SK-N-SH treated with all-trans-retinoic acid at 6 μM for 48 hours (cell line): ENCODE measurements at regions not wholly inside any gene's neighbourhood (a gene's known extent, or its start where the extent isn't known, plus 50 kb on each side); places are given as distances from the start of the nearest gene placed in this dataset.

Experiments used
- ATAC-seq: fragments of 200-7000 bp; cut with Tn5 transposase; 3 replicates; pipeline ENCODE4 v1.9.1; 2020; ENCODE audit warnings: mild to moderate bottlenecking, moderate library complexity
- ARNTL ChIP-seq: fragments of 450-650 bp; formaldehyde crosslinking; IDR thresholded peaks from 2 replicates; pipeline ENCODE4 v1.5.0; 2020; ENCODE audit warnings: low read depth, mild to moderate bottlenecking, moderate library complexity, borderline replicate concordance
- BACH2 ChIP-seq: fragments of 250-450 bp; sonication (Bioruptor Pico); IDR thresholded peaks from 2 replicates; pipeline ENCODE4 v1.9.0; 2021; ENCODE audit warnings: mild to moderate bottlenecking, borderline replicate concordance
- CSDC2 ChIP-seq: fragments of 250-450 bp; sonication (Bioruptor Pico); IDR thresholded peaks from 2 replicates; pipeline ENCODE4 v1.5.0; 2020; ENCODE audit warnings: mild to moderate bottlenecking, moderate library complexity
- ESRRG ChIP-seq: fragments of 250-450 bp; sonication (Bioruptor Pico); IDR thresholded peaks from 2 replicates; pipeline ENCODE4 v1.6.1; 2021; ENCODE audit warnings: mild to moderate bottlenecking
- ISL1 ChIP-seq: fragments of 250-450 bp; sonication (Bioruptor Pico); IDR thresholded peaks from 2 replicates; pipeline ENCODE4 v2.1.2; 2022; ENCODE audit warnings: mild to moderate bottlenecking, moderate library complexity
- OSR1 ChIP-seq: fragments of 250-450 bp; sonication (Bioruptor Pico); IDR thresholded peaks from 2 replicates; pipeline ENCODE4 v1.8.0; 2022; ENCODE audit warnings: moderate library complexity, mild to moderate bottlenecking, inconsistent platforms
- PPARA ChIP-seq: fragments of 250-450 bp; sonication (Bioruptor Pico); IDR thresholded peaks from 2 replicates; pipeline ENCODE4 v1.5.0; 2020; ENCODE audit warnings: mild to moderate bottlenecking, borderline replicate concordance
- RARB ChIP-seq: fragments of 250-450 bp; sonication (Bioruptor Pico); IDR thresholded peaks from 2 replicates; pipeline ENCODE4 v1.8.0; 2021; ENCODE audit warnings: mild to moderate bottlenecking, moderate library complexity
- SNAI2 ChIP-seq: fragments of 250-450 bp; sonication (Bioruptor Pico); IDR thresholded peaks from 2 replicates; pipeline ENCODE4 v1.5.0; 2020; ENCODE audit warnings: mild to moderate bottlenecking, moderate library complexity
- TCF4 ChIP-seq: fragments of 250-450 bp; sonication (Bioruptor Pico); IDR thresholded peaks from 2 replicates; pipeline ENCODE4 v1.8.0; 2021; ENCODE audit warnings: mild to moderate bottlenecking, moderate library complexity, borderline replicate concordance
- TOX ChIP-seq: fragments of 250-450 bp; sonication (Bioruptor Pico); IDR thresholded peaks from 2 replicates; pipeline ENCODE4 v1.8.0; 2021; ENCODE audit warnings: mild to moderate bottlenecking, moderate library complexity, borderline replicate concordance
- ZC3H10 ChIP-seq: fragments of 250-450 bp; sonication (Bioruptor Pico); IDR thresholded peaks from 2 replicates; pipeline ENCODE4 v1.5.1; 2021; ENCODE audit warnings: mild to moderate bottlenecking, moderate library complexity
- ZFP3 ChIP-seq: fragments of 250-450 bp; sonication (Bioruptor Pico); IDR thresholded peaks from 2 replicates; pipeline ENCODE4 v1.5.0; 2020; ENCODE audit warnings: mild to moderate bottlenecking, moderate library complexity
- ZFP30 ChIP-seq: fragments of 450-650 bp; formaldehyde crosslinking; IDR thresholded peaks from 2 replicates; pipeline ENCODE4 v1.5.0; 2022; ENCODE audit warnings: mild to moderate bottlenecking, moderate library complexity
- ZNF565 ChIP-seq: fragments of 450-650 bp; formaldehyde crosslinking; conservative IDR thresholded peaks from 2 replicates; pipeline ENCODE4 v1.5.0; 2020; ENCODE audit warnings: low read depth, mild to moderate bottlenecking, moderate library complexity
- ZNF70 ChIP-seq: fragments of 450-650 bp; formaldehyde crosslinking; IDR thresholded peaks from 2 replicates; pipeline ENCODE4 v1.5.0; 2020; ENCODE audit warnings: mild to moderate bottlenecking, moderate library complexity
- ZNF8 ChIP-seq: fragments of 450-650 bp; formaldehyde crosslinking; IDR thresholded peaks from 2 replicates; pipeline ENCODE4 v1.5.0; 2020; ENCODE audit warnings: mild to moderate bottlenecking, moderate library complexity
- TF ChIP-seq, protein P1 (sequence below): fragments of 250-450 bp; sonication (Bioruptor Pico); IDR thresholded peaks from 2 replicates; pipeline ENCODE4 v1.5.1; 2021; ENCODE audit warnings: mild to moderate bottlenecking, moderate library complexity
- TF ChIP-seq, protein P2 (sequence below): fragments of 250-450 bp; sonication (Bioruptor Pico); IDR thresholded peaks from 2 replicates; pipeline ENCODE4 v1.5.0; 2020; ENCODE audit warnings: mild to moderate bottlenecking, moderate library complexity
- TF ChIP-seq, protein P3 (sequence below): fragments of 250-450 bp; sonication (Bioruptor Pico); IDR thresholded peaks from 2 replicates; pipeline ENCODE4 v1.5.1; 2020; ENCODE audit warnings: low read depth, mild to moderate bottlenecking, moderate library complexity
- TF ChIP-seq, protein P4 (sequence below): fragments of 250-450 bp; sonication (Bioruptor Pico); IDR thresholded peaks from 2 replicates; pipeline ENCODE4 v1.8.0; 2021; ENCODE audit warnings: low read depth, mild to moderate bottlenecking, moderate library complexity, borderline replicate concordance
- TF ChIP-seq, protein P5 (sequence below): fragments of 250-450 bp; sonication (Bioruptor Pico); IDR thresholded peaks from 2 replicates; pipeline ENCODE4 v1.8.0; 2020; ENCODE audit warnings: mild to moderate bottlenecking, moderate library complexity, borderline replicate concordance

DNA sequence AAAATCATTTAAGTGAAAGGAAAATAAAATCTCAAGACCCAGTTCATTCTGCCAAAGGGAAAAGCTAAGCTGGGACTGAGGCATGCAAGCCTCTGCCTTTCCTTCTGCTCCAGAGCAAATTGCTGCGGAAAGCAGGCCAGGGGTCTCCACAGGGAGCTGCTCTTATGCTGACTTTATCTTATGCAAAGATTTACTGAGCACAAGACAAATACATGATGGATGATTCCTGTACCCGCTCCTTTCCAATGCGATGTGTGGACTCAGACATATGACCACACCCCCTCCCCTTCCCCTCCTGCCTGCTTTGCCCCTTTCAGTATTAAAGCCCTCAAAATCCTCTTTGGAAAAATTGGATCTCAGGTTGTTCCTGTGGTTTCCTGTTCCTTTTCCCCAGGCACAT is 74.2 kb upstream of the INSIG1 start (continued):
- no peak for TF ChIP-seq ESRRG (CRISPR knock-in tag)
- no peak for TF ChIP-seq ZFP3 (CRISPR knock-in tag)
- TF ChIP-seq TOX (CRISPR knock-in tag): no peak
- TF ChIP-seq BACH2 (CRISPR knock-in tag): no peak
- no peak for TF ChIP-seq TCF4
- TF ChIP-seq, protein P1, sequence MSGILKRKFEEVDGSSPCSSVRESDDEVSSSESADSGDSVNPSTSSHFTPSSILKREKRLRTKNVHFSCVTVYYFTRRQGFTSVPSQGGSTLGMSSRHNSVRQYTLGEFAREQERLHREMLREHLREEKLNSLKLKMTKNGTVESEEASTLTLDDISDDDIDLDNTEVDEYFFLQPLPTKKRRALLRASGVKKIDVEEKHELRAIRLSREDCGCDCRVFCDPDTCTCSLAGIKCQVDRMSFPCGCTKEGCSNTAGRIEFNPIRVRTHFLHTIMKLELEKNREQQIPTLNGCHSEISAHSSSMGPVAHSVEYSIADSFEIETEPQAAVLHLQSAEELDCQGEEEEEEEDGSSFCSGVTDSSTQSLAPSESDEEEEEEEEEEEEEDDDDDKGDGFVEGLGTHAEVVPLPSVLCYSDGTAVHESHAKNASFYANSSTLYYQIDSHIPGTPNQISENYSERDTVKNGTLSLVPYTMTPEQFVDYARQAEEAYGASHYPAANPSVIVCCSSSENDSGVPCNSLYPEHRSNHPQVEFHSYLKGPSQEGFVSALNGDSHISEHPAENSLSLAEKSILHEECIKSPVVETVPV (CRISPR knock-in tag): no peak

DNA sequence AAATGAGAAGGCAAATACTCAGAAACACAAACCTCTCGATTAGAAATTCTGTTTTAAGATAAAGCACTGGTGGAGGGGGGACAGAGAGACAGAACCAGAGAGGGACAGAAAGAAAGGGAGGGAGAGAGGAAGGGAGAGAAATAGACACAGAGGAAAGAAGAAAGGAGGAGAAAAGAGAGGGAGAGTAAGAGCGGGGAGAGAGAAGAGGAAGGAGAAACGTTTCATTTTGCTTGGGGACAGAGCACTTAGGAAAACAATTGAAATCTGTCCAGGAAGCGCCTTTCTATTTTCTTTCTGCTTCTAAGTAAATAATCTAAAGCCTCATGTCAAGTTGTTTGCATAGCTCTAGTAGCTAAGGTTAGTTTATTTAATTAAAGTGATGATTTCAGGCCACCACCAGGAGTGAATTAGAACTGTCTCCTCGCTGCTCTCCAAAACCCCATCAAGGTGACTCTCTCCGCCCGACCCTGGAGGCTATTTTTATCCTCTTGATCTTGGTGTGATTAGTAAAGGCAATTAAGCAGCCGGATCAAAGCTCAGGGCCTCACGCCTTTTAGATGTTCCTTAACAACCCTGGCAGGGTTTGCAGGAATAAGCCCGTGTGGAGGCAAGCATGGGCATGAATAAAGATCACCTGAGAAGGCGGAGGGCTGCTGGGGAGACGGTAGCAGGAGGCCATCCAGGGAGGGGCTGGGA is 73.4 kb upstream of the INSIG1 start:
- TF ChIP-seq ISL1 (no peak), ZNF8 (CRISPR knock-in tag) (no peak), OSR1 (CRISPR knock-in tag) (no peak), SNAI2 (CRISPR knock-in tag) (no peak), ZC3H10 (CRISPR knock-in tag) (no peak), BACH2 (CRISPR knock-in tag) (no peak), TOX (CRISPR knock-in tag) (no peak), ZNF565 (CRISPR knock-in tag) (no peak), PPARA (CRISPR knock-in tag) (no peak), ZFP30 (CRISPR knock-in tag) (no peak), ZNF70 (no peak)
- TF ChIP-seq, protein P2, sequence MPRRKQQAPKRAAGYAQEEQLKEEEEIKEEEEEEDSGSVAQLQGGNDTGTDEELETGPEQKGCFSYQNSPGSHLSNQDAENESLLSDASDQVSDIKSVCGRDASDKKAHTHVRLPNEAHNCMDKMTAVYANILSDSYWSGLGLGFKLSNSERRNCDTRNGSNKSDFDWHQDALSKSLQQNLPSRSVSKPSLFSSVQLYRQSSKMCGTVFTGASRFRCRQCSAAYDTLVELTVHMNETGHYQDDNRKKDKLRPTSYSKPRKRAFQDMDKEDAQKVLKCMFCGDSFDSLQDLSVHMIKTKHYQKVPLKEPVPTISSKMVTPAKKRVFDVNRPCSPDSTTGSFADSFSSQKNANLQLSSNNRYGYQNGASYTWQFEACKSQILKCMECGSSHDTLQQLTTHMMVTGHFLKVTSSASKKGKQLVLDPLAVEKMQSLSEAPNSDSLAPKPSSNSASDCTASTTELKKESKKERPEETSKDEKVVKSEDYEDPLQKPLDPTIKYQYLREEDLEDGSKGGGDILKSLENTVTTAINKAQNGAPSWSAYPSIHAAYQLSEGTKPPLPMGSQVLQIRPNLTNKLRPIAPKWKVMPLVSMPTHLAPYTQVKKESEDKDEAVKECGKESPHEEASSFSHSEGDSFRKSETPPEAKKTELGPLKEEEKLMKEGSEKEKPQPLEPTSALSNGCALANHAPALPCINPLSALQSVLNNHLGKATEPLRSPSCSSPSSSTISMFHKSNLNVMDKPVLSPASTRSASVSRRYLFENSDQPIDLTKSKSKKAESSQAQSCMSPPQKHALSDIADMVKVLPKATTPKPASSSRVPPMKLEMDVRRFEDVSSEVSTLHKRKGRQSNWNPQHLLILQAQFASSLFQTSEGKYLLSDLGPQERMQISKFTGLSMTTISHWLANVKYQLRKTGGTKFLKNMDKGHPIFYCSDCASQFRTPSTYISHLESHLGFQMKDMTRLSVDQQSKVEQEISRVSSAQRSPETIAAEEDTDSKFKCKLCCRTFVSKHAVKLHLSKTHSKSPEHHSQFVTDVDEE (CRISPR knock-in tag): no peak
- TF ChIP-seq, protein P3, sequence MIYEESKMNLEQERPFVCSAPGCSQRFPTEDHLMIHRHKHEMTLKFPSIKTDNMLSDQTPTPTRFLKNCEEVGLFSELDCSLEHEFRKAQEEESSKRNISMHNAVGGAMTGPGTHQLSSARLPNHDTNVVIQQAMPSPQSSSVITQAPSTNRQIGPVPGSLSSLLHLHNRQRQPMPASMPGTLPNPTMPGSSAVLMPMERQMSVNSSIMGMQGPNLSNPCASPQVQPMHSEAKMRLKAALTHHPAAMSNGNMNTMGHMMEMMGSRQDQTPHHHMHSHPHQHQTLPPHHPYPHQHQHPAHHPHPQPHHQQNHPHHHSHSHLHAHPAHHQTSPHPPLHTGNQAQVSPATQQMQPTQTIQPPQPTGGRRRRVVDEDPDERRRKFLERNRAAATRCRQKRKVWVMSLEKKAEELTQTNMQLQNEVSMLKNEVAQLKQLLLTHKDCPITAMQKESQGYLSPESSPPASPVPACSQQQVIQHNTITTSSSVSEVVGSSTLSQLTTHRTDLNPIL (CRISPR knock-in tag): no peak
- TF ChIP-seq, all 23 proteins: peak for 0
- no peak for ATAC-seq

DNA sequence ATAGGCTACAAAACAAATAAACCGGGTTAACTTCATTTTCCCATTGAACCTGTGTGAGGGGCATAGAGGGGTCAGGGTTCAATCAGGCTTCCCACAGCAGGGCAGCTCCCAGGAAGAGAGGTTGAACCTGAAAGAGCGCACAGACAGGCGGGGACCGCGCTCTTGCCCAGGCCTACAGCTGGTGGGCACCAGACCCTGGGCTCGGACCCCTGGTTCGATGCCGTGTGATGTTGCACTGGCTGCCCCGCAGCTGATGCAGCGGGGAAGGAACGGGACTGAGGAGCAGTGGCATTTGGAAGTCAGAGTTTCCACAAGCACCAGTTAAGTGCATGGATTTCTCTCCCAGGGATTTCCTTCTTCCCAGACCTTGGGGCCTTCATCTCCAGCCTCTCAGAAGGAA is 72.6 kb upstream of the INSIG1 start:
- ATAC-seq: no peak
- TF ChIP-seq, protein P4, sequence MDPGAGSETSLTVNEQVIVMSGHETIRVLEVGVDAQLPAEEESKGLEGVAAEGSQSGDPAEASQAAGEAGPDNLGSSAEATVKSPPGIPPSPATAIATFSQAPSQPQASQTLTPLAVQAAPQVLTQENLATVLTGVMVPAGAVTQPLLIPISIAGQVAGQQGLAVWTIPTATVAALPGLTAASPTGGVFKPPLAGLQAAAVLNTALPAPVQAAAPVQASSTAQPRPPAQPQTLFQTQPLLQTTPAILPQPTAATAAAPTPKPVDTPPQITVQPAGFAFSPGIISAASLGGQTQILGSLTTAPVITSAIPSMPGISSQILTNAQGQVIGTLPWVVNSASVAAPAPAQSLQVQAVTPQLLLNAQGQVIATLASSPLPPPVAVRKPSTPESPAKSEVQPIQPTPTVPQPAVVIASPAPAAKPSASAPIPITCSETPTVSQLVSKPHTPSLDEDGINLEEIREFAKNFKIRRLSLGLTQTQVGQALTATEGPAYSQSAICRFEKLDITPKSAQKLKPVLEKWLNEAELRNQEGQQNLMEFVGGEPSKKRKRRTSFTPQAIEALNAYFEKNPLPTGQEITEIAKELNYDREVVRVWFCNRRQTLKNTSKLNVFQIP (CRISPR knock-in tag): no peak
- TF ChIP-seq CSDC2 (no peak), PPARA (CRISPR knock-in tag) (no peak), ISL1 (no peak)
- TF ChIP-seq, protein P5, sequence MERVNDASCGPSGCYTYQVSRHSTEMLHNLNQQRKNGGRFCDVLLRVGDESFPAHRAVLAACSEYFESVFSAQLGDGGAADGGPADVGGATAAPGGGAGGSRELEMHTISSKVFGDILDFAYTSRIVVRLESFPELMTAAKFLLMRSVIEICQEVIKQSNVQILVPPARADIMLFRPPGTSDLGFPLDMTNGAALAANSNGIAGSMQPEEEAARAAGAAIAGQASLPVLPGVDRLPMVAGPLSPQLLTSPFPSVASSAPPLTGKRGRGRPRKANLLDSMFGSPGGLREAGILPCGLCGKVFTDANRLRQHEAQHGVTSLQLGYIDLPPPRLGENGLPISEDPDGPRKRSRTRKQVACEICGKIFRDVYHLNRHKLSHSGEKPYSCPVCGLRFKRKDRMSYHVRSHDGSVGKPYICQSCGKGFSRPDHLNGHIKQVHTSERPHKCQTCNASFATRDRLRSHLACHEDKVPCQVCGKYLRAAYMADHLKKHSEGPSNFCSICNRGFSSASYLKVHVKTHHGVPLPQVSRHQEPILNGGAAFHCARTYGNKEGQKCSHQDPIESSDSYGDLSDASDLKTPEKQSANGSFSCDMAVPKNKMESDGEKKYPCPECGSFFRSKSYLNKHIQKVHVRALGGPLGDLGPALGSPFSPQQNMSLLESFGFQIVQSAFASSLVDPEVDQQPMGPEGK (CRISPR knock-in tag): no peak

DNA sequence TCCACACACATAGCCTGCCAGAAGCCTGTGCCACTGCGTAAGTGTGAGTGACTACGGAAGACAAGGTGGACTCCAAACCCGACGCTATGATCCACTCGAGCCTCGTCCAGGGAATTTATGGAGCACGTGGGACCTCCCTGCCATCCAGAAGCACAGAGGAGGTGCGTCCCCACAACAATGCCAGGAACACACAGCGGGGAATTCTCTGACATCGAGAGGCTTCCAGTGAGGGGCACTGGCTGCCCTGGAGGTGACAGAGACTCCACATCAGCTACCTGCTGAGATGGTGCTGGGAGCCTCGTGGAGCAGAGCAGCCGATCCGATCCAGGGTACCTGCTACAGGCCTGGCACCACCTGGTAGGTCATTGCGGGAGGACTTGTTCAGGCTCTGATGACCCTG is 72.2 kb upstream of the INSIG1 start:
- ATAC-seq: no peak
- TF ChIP-seq TCF4 (no peak), TOX (CRISPR knock-in tag) (no peak), ISL1 (no peak), BACH2 (CRISPR knock-in tag) (no peak), ARNTL (CRISPR knock-in tag) (no peak), CSDC2 (no peak), ZNF8 (CRISPR knock-in tag) (no peak), RARB (CRISPR knock-in tag) (no peak), SNAI2 (CRISPR knock-in tag) (no peak)
- TF ChIP-seq, protein P4 (CRISPR knock-in tag): no peak
